PFSK-1 (cell line): ENCODE measurements at regions not wholly inside any gene's neighbourhood (a gene's known extent, or its start where the extent isn't known, plus 50 kb on each side); places are given as distances from the start of the nearest gene placed in this dataset.

ENCODE experiments used
- FOXP2 ChIP-seq: optimal IDR thresholded peaks from 2 replicates; pipeline ENCODE3; 2011; ENCODE audit warnings: borderline replicate concordance, control low read depth, inconsistent platforms; ENCODE audit not compliant: insufficient read depth; ENCODE audit errors: extremely low read length, extremely low read depth
- POLR2AphosphoS5 ChIP-seq: IDR thresholded peaks from 2 replicates; pipeline ENCODE4 v1.6.1; 2012; ENCODE audit warnings: low read depth, mild to moderate bottlenecking, control low read depth, low read length, moderate library complexity
- SIN3A ChIP-seq: IDR thresholded peaks from 2 replicates; pipeline ENCODE4 v1.6.1; 2012; ENCODE audit warnings: mild to moderate bottlenecking, low read length, moderate library complexity, borderline replicate concordance; ENCODE audit not compliant: insufficient read depth
- TAF1 ChIP-seq: IDR thresholded peaks from 2 replicates; pipeline ENCODE4 v1.6.1; 2012; ENCODE audit warnings: low read length, control low read depth, borderline replicate concordance; ENCODE audit not compliant: insufficient read depth
- TF ChIP-seq, protein P1 (sequence below), 2 experiments: IDR thresholded peaks; 2 replicates each; pipeline versions ENCODE4 v1.6.1 to v1.8.0; 2011 to 2012; ENCODE audit warnings: low read depth in 2 of 2, low read length in 2 of 2, control low read depth in 1 of 2, inconsistent platforms in 1 of 2, mild to moderate bottlenecking in 1 of 2, moderate library complexity in 1 of 2; ENCODE audit not compliant: insufficient read depth in 1 of 2

DNA sequence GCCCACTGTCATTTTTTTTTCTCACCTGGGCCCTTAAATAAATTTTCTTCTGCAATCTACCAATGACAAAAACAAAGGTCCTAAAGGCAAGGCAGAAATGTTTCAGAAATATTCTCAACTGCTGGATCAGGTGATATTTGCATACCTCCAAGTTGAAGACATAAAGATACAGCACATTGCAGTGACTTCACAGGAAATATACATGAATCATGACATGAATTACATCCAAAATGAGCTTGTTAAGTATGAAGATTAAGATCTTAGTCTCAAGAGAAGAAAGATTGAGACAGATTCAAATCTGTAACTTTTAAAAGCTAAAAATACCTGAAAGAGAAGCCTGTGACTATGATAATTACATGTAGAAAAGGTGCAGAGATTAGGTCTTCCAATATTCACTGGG is 207.8 kb downstream of the SIPA1L2 start:
- TF ChIP-seq TAF1 (no peak), FOXP2 (no peak), POLR2AphosphoS5 (no peak), SIN3A (no peak)
- TF ChIP-seq, protein P1, sequence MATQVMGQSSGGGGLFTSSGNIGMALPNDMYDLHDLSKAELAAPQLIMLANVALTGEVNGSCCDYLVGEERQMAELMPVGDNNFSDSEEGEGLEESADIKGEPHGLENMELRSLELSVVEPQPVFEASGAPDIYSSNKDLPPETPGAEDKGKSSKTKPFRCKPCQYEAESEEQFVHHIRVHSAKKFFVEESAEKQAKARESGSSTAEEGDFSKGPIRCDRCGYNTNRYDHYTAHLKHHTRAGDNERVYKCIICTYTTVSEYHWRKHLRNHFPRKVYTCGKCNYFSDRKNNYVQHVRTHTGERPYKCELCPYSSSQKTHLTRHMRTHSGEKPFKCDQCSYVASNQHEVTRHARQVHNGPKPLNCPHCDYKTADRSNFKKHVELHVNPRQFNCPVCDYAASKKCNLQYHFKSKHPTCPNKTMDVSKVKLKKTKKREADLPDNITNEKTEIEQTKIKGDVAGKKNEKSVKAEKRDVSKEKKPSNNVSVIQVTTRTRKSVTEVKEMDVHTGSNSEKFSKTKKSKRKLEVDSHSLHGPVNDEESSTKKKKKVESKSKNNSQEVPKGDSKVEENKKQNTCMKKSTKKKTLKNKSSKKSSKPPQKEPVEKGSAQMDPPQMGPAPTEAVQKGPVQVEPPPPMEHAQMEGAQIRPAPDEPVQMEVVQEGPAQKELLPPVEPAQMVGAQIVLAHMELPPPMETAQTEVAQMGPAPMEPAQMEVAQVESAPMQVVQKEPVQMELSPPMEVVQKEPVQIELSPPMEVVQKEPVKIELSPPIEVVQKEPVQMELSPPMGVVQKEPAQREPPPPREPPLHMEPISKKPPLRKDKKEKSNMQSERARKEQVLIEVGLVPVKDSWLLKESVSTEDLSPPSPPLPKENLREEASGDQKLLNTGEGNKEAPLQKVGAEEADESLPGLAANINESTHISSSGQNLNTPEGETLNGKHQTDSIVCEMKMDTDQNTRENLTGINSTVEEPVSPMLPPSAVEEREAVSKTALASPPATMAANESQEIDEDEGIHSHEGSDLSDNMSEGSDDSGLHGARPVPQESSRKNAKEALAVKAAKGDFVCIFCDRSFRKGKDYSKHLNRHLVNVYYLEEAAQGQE (IDR thresholded peaks at IDR 0.05; ENCODE audit: insufficient read depth in 1 of 2, low read depth in 2 of 2, low read length in 2 of 2): no peak
